GM12891 (cell line): ENCODE measurements at regions not wholly inside any gene's neighbourhood (a gene's known extent, or its start where the extent isn't known, plus 50 kb on each side); places are given as distances from the start of the nearest gene placed in this dataset.

Source experiments
- PAX5 ChIP-seq: IDR thresholded peaks from 2 replicates; pipeline ENCODE4 v1.6.1; 2011; ENCODE audit warnings: low read length, moderate library complexity, mild to moderate bottlenecking; ENCODE audit not compliant: insufficient read depth, severe bottlenecking
- POLR2A ChIP-seq: IDR thresholded peaks from 2 replicates; pipeline ENCODE4 v1.6.1; 2011; ENCODE audit warnings: low read depth, low read length, control low read depth
- POLR2AphosphoS5 ChIP-seq: IDR thresholded peaks from 2 replicates; pipeline ENCODE4 v1.6.1; 2011; ENCODE audit warnings: low read depth, low read length, control low read depth
- SPI1 ChIP-seq: IDR thresholded peaks from 2 replicates; pipeline ENCODE4 v1.6.1; 2011; ENCODE audit warnings: low read depth, low read length, control low read depth
- TAF1 ChIP-seq: IDR thresholded peaks from 2 replicates; pipeline ENCODE4 v1.6.1; 2011; ENCODE audit warnings: low read depth, low read length, control low read depth

DNA sequence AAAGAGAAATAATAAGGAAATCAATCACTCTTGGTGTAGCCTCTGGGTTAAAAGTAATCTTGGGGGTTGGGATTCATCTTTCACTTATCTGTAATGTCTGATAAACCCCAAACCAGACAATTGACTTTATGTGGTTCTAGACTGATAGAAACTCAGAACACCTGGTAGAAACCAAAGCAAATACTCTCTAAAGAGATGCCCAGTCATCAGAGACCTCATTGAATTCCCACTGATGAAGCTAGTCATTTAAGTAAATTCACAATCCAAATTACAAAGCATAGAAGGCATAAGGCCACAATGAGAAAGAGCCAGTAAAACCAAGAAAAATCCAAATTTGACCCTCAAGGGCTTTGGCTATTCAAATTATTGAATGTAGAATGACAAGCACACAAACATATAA, 250.6 kb downstream of the MBNL1 start:
- TF ChIP-seq POLR2A (no peak), POLR2AphosphoS5 (no peak), TAF1 (no peak), SPI1 (no peak), PAX5 (no peak)
